Neural progenitor cell (in vitro differentiated cells): ENCODE measurements at regions not wholly inside any gene's neighbourhood (a gene's known extent, or its start where the extent isn't known, plus 50 kb on each side); places are given as distances from the start of the nearest gene placed in this dataset.

ENCODE experiments used
- DNase-seq: peaks from one replicate; pipeline ENCODE4 v3.0.0-alpha.2; 2016; ENCODE audit warnings: low spot score
- H2AFZ ChIP-seq: fragments of 200-600 bp; sonication (generic); replicated peaks from 2 replicates; pipeline ENCODE4 v1.6.1; 2016; ENCODE audit warnings: antibody characterized with exemption
- H3F3A ChIP-seq: fragments of 200-600 bp; sonication (generic); 2 replicates; pipeline ENCODE4 v1.6.1; 2016; ENCODE audit warnings: antibody characterized with exemption, low read depth
- H3K27ac ChIP-seq: fragments of 200-600 bp; sonication (generic); 2 replicates; pipeline ENCODE4 v1.5.1; 2016; ENCODE audit warnings: mild to moderate bottlenecking
- H3K27me3 ChIP-seq: fragments of 200-600 bp; sonication (generic); 2 replicates; pipeline ENCODE4 v1.6.1; 2016; ENCODE audit warnings: mild to moderate bottlenecking, moderate library complexity
- H3K36me3 ChIP-seq: fragments of 200-600 bp; sonication (generic); 2 replicates; pipeline ENCODE4 v1.5.1; 2016
- H3K4me1 ChIP-seq: fragments of 200-600 bp; sonication (generic); 2 replicates; pipeline ENCODE4 v1.6.1; 2016; ENCODE audit warnings: mixed run types
- H3K4me2 ChIP-seq: fragments of 200-600 bp; sonication (generic); 2 replicates; pipeline ENCODE4 v1.6.1; 2016
- H3K4me3 ChIP-seq: fragments of 200-600 bp; sonication (generic); 2 replicates; pipeline ENCODE4 v1.5.1; 2016
- H3K79me2 ChIP-seq: fragments of 200-600 bp; sonication (generic); 2 replicates; pipeline ENCODE4 v1.6.1; 2016; ENCODE audit warnings: low read depth
- H3K9ac ChIP-seq: fragments of 200-600 bp; sonication (generic); 2 replicates; pipeline ENCODE4 v1.6.1; 2016
- H3K9me3 ChIP-seq: fragments of 200-600 bp; sonication (generic); 2 replicates; pipeline ENCODE4 v1.5.1; 2016; ENCODE audit warnings: low read depth
- H4K20me1 ChIP-seq: fragments of 200-600 bp; sonication (generic); 2 replicates; pipeline ENCODE4 v1.6.1; 2016; ENCODE audit warnings: low read depth
- H3K27ac Mint-ChIP-seq: 3 replicates; pipeline ENCODE4 v1.8.0; 2021; ENCODE audit warnings: mixed read lengths
- H3K27me3 Mint-ChIP-seq: 2 replicates; pipeline ENCODE4 v1.8.0; 2022; ENCODE audit warnings: low read depth, mild to moderate bottlenecking, inconsistent platforms, moderate library complexity, mixed read lengths; ENCODE audit not compliant: insufficient read depth
- H3K36me3 Mint-ChIP-seq: 3 replicates; pipeline ENCODE4 v1.8.0; 2021; ENCODE audit warnings: mixed read lengths
- H3K4me1 Mint-ChIP-seq: 3 replicates; pipeline ENCODE4 v1.8.0; 2021; ENCODE audit warnings: mixed read lengths
- H3K4me3 Mint-ChIP-seq: 3 replicates; pipeline ENCODE4 v1.8.0; 2021; ENCODE audit warnings: mild to moderate bottlenecking, moderate library complexity, mixed read lengths
- H3K9me3 Mint-ChIP-seq: 3 replicates; pipeline ENCODE4 v1.8.0; 2020; ENCODE audit warnings: mixed read lengths
- EZH2 ChIP-seq: fragments of 200-600 bp; sonication (generic); IDR thresholded peaks from 2 replicates; pipeline ENCODE4 v1.6.1; 2017; ENCODE audit warnings: antibody characterized with exemption, mild to moderate bottlenecking, moderate library complexity
- EZH2phosphoT487 ChIP-seq: fragments of 200-600 bp; sonication (generic); IDR thresholded peaks from 2 replicates; pipeline ENCODE4 v1.6.1; 2017; ENCODE audit warnings: antibody characterized with exemption
- TF ChIP-seq, protein P1 (sequence below): fragments of 200-600 bp; sonication (generic); IDR thresholded peaks from 2 replicates; pipeline ENCODE4 v1.5.1; 2017; ENCODE audit warnings: antibody characterized with exemption, mild to moderate bottlenecking

DNA sequence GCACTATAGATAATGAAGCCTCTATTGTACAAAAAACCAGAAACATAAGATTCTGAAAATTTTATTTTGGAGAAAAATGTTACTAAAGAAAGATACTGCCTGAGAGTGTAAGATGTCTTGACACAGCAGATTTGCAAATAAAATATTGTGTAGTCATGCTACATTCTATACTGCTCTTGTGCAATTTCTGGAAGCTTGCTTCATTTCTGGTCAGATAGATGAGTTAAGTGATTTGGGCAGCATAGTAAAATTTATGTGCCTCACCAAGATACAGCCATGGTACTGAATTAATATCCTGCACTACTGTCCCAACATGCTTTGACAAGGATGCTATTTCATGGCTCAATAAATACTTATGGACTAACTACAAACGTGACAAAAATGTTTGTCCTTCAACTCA, 55.1 kb upstream of the STARD13 start:
- no peaks in the 10 kb centered on the region for H3K4me1 Mint-ChIP-seq
- no peak overlapping the region for H3K4me2 ChIP-seq
- no peak overlapping the region for H2AFZ ChIP-seq
- no peaks in the 10 kb centered on the region for H3K27me3 Mint-ChIP-seq
- no peaks in the 10 kb centered on the region for H4K20me1 ChIP-seq
- no peaks in the 10 kb centered on the region for H3F3A ChIP-seq
- H3K4me3 ChIP-seq, result no peak overlapping the region
- H3K79me2 ChIP-seq, result no peaks in the 10 kb centered on the region
- H3K27ac Mint-ChIP-seq, result no peak overlapping the region
- no peaks in the 10 kb centered on the region for H3K9me3 ChIP-seq
- H3K4me3 Mint-ChIP-seq, result no peak overlapping the region
- no peaks in the 10 kb centered on the region for H3K27me3 ChIP-seq
- H3K36me3 ChIP-seq, result no peaks in the 10 kb centered on the region
- no peak overlapping the region for H3K9ac ChIP-seq
- peaks cover 6% of the 10 kb centered on the region for H3K4me1 ChIP-seq
- no peak overlapping the region for H3K27ac ChIP-seq
- no peak for DNase-seq
- no peaks in the 10 kb centered on the region for H3K36me3 Mint-ChIP-seq
- no peaks in the 10 kb centered on the region for H3K9me3 Mint-ChIP-seq
- TF ChIP-seq, protein P1, sequence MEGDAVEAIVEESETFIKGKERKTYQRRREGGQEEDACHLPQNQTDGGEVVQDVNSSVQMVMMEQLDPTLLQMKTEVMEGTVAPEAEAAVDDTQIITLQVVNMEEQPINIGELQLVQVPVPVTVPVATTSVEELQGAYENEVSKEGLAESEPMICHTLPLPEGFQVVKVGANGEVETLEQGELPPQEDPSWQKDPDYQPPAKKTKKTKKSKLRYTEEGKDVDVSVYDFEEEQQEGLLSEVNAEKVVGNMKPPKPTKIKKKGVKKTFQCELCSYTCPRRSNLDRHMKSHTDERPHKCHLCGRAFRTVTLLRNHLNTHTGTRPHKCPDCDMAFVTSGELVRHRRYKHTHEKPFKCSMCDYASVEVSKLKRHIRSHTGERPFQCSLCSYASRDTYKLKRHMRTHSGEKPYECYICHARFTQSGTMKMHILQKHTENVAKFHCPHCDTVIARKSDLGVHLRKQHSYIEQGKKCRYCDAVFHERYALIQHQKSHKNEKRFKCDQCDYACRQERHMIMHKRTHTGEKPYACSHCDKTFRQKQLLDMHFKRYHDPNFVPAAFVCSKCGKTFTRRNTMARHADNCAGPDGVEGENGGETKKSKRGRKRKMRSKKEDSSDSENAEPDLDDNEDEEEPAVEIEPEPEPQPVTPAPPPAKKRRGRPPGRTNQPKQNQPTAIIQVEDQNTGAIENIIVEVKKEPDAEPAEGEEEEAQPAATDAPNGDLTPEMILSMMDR, result no peak
- no peak for TF ChIP-seq EZH2phosphoT487
- no peak for TF ChIP-seq EZH2

GRCh38 chr13:33341861-33342452, 56.4 kb upstream of the STARD13 start:
- Histone ChIP-seq H3K4me3 (no peak overlapping the region), H3K27me3 (no peaks in the 10 kb centered on the region), H3F3A (no peaks in the 10 kb centered on the region), H3K9me3 (no peaks in the 10 kb centered on the region), H3K4me2 (no peak overlapping the region), H3K79me2 (no peaks in the 10 kb centered on the region), H3K4me1 (peaks cover 6% of the 10 kb centered on the region), H3K27ac (no peak overlapping the region), H2AFZ (no peak overlapping the region), H3K9ac (no peak overlapping the region), H3K36me3 (no peaks in the 10 kb centered on the region), H4K20me1 (no peaks in the 10 kb centered on the region)
- Mint-ChIP-seq H3K27me3 (peaks cover 5% of the 10 kb centered on the region), H3K27ac (no peak overlapping the region), H3K9me3 (no peaks in the 10 kb centered on the region), H3K36me3 (no peaks in the 10 kb centered on the region), H3K4me1 (no peaks in the 10 kb centered on the region), H3K4me3 (no peak overlapping the region)
- TF ChIP-seq EZH2phosphoT487, result no peak
- TF ChIP-seq, protein P1, result no peak
- TF ChIP-seq EZH2, result no peak
- DNase-seq, result no peak

GRCh38 chr13:33345842-33346241, 60.3 kb upstream of the STARD13 start:
- no peak overlapping the region for H3K27ac Mint-ChIP-seq
- Histone ChIP-seq H3K79me2 (no peaks in the 10 kb centered on the region), H3K4me1 (peaks cover 6% of the 10 kb centered on the region), H3K27ac (no peak overlapping the region), H3K9me3 (no peaks in the 10 kb centered on the region), H3K36me3 (no peaks in the 10 kb centered on the region), H3K4me2 (no peak overlapping the region), H3K9ac (no peak overlapping the region), H3K4me3 (no peak overlapping the region), H3K27me3 (peaks cover 28% of the 10 kb centered on the region), H3F3A (no peaks in the 10 kb centered on the region), H4K20me1 (no peaks in the 10 kb centered on the region), H2AFZ (no peak overlapping the region)
- no peak for DNase-seq
- peaks cover 2% of the 10 kb centered on the region for H3K36me3 Mint-ChIP-seq
- H3K4me3 Mint-ChIP-seq, result no peak overlapping the region
- no peaks in the 10 kb centered on the region for H3K9me3 Mint-ChIP-seq
- H3K27me3 Mint-ChIP-seq, result peaks cover 13% of the 10 kb centered on the region
- TF ChIP-seq, protein P1, result no peak
- TF ChIP-seq EZH2 (no peak), EZH2phosphoT487 (no peak)
- H3K4me1 Mint-ChIP-seq, result peaks cover 2% of the 10 kb centered on the region
